HuH-7 (cell line): ENCODE measurements at regions not wholly inside any gene's neighbourhood (a gene's known extent, or its start where the extent isn't known, plus 50 kb on each side); places are given as distances from the start of the nearest gene placed in this dataset.

Experiments used
- DNase-seq: peaks from one replicate; pipeline ENCODE4 v3.0.0; 2011; ENCODE audit warnings: low spot score

DNA sequence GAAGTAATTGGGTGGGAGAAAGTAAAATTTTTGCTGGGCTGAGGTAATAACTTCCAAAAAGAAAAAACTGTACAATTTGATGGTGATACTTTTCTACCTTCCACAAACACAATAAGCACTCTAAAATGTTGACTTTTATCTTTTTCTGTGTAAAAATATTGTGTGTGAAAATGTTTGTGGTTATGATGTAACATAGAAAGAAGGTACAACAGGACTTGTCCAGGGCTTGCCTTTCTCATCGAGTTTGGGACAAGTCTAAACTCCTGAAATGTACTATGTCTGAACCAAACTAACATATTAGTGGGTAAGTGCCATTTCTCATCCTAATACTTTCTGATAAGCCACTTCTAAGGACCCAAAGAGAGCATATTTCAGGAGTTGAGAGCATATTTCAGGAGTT lies 174.2 kb upstream of the PDGFD start:
- DNase-seq = no peak

DNA sequence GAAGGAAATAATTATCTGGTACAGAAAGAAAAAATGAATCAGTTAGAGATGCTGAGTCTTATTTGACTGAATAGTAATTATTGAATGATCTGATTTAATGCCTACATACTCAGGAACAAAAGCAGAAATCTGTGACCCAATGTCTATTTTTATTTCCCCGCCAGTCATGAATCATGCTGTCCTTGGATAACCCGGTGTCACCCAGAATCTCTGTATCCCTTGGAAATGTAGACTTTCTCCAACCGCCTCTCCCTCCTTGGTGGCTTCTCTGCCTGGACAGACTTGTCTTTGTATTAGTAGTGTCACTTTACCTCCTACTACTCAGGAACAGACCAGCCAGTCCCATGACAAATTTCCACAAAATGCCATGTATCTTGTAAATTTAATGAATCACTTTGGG lies 173.3 kb upstream of the PDGFD start:
- no peak for DNase-seq

DNA sequence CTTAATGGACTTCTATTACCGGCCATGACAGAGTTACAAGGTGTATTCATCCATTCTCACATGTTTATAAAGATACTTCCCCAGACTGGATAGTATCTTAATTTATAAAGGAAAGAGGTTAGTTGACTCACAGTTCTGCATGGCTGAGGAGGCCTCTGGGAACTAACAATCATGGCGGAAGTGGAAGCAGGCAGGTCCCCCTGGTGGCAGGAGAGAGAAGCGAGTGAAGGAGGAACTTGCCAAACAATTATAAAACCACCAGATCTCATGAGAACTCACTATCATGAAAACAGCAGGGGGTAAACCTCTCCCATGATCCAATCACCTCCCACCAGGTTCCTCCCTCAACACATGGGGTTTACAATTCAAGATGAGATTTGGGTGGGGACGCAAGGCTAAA lies 170.0 kb upstream of the PDGFD start:
- no peak for DNase-seq

DNA sequence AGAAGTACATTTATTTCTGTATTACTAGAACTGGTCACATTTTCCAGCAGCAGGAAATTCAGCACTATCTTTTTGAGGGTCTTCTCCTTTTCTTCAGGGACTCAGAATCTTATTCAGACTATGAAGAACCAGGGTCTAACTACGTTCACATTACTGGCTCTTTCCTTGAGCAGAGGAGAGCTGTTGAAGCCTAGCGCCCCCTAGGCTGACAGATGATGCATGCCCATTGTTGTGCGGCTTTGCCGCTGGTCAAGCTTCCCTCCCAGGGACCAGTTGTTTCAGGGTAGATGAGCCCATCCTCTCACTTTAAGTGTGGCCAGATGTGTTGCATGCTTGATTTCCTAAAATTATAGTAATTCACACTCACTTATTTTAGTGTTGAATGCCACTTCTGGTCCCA lies 168.2 kb upstream of the PDGFD start:
- peak; percentile 16 for DNase-seq

DNA sequence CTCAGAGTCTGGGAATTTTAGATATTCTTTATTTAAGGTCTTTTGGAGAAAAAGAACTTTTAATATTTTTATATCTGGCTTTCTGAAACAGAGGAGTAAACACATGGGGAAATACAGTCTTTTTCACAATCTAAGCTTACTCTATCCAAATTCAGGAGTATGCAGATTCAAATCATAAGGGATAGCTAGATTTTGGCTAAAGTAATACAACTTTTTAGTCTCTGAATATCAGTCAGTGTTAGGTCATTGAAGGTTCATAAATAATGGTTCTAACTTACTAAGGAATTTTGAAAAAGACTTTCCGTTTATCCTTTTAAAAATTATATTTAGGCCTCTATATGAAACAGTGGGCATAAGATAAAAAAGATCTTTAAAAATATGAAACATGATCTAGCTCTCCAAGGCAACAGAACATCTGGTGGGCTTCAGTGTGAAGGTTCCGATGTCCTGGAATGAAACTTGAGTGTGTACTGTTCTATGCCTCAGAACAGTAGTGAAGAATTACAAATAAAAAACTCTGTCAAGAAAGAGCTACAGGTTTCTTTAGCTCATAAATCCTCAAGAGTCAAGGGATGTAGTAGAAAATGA lies 165.2 kb upstream of the PDGFD start:
- no peak for DNase-seq

DNA sequence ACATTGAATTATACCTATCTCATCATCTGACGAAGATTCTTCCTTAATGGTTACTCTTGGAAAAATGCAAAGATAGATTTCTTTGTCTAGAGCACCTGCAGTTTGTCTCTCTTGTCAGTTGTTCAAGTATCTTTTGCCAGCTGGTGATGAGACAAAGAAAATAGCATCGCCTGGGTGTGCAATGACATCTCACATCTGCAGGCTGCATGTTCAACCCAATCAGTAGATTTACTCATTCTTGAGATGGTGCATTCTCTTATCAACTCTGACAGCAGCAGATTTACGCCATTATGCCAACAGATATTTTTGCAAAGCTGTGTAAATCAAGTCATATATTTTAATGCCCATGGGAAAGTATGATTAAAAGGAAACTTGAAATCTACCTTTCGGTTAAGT lies 164.6 kb upstream of the PDGFD start:
- DNase-seq = no peak

DNA sequence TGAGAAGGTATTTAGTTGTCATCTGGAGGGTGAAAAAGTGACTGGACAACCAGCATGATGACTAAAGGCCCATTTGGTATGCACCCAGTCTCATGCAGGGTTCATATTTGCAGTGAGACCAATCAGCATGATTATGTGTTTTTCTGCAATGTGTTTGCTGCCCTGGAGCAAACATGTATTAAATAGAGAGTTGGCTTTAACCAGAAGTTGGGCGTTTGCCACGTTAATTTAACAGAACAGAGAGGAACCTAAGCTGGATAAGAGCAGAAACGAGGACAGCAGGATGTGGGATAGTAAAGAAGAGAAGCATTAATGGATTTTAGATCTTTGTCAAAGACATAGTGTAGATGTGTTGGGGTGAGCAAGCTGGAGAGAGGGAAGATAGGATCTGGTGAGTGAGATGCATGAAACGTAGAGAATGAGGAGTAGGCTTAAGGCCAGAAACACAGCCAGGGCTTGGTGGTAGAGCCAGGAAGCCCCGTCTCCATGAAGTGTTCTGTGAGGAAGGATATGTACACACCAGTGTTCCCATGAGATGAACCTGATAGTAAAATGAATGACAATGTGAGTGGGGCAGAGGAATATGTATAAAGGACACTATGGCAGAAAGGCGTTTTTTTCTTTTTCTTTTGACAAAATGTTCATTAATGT lies 164.0 kb upstream of the PDGFD start:
- no peak for DNase-seq

DNA sequence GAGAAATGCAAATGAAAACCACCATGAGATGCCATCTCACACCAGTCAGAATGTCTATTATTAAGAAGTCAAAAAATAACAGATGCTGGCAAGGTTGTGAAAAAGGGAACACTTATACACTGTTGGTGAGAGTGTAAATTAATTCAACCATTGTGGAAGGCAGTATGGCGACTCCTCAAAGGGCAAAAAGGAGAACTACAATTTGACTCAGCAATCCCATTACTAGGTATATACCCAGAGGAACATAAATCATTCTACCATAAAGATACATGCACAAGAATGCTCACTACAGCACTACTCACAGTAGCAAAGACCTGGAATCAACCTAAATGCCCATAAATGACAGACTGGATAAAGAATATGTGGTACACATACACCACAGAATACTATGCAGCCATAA lies 161.1 kb upstream of the PDGFD start:
- DNase-seq = no peak

DNA sequence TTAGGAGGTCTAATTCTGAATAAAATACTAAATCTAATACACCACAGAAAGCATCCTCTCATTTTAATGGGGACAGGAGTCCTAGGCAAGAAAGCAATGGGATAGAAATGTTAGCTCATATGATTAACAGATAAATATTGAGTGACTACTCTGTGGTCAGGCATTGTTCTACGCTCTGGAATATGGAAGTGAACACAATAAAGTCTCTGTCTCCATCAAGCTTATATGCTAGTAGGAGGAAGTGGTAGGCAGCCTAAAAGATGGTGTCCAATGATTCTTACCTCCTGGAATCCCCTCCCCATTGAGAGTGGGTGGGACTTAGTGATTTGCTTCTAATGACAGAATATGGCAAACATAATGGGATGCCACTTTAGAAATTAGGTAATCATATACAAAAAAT lies 160.3 kb upstream of the PDGFD start:
- DNase-seq = no peak

DNA sequence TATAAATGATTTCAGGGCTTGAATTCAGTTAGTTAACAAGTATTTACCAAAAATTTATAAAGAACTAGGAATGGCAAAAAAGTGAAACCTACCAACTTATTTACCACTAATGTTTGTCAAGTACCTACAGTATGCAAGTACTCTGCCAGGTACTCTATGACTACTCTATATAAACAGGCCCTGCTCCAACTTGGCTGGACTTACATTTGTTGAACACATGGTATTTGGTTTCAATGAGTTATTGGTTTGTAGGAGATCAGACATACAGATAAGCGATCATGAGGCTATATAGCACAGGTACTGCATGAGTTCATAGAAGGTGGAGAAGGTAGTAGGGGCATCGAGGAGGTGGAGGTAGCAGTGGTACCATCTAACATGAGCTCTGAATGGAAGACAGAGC lies 159.9 kb upstream of the PDGFD start:
- DNase-seq = no peak

DNA sequence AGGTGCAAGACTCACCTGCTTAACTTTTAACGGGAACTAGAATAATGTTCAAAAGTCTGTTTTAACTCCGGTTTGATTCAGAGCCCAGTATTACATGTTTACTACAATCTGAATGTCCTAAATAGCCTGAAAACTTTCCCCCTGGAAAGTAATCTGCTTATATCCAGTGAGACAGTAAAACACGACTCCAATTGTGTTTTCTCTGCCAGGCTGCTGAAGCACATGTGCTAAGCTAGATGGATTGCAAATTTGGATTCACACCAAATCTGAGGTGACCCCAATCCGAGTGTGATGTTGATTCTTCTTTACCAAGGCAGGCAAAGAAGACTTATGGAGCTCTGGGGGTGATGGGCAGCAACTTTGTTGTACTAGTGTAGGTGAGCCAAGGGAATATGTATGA lies 158.7 kb upstream of the PDGFD start:
- DNase-seq = no peak

DNA sequence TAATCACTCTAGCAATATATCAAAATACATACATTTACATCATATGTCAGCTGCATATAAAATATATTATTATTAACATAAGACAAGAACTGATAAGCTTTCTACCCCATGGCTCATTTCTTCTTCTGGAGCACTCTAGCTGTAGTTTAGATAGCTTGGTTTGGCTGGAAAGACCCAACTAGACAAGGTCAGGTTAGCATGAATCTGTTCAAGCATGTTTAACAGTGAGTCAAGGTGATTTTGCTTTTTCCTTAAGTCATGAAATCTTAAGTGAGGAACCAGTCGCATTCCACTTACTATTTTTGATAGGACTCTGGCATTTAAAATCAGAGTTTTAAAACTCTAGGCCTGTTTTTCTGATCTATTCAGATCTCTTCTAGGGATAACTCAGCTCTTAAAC lies 157.0 kb upstream of the PDGFD start:
- no peak for DNase-seq

DNA sequence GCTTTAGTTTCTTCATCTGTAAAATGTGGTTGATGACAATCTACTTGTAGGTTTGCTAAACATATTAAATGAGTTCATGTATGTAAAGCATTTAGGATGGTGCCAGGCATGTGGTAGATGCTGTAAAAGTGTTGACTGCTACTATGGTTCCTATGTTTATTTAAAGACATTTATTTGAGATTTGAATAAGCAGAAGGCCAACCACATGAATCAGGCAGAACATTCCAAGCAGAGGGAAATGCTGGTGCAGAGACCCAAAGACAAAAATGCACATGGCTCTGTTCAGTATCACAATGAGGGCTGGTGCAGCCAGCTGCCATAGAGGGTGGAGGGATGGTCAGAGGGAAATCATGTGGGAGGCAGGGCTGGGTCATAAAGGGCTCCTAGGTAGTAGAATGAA lies 156.2 kb upstream of the PDGFD start:
- DNase-seq = no peak

DNA sequence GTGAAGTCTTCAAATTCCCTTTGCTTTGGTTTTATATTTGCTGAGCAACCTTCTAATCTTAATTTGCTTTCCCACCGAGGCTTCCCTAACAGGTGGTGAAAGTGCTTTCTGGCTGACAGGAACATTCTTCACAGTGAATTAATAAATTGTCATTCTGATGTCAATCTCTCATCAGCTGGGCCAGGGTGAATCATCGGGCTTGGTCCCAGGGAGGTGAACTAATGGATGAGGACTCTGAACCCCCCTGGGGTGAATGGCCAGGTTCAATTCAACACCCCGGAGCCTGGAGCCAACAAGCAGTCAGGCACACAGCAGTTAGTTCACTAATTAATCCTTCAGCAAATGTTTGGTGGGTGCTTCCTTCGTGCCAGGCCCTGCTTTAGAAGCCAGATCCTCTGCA lies 155.4 kb upstream of the PDGFD start:
- DNase-seq = no peak

DNA sequence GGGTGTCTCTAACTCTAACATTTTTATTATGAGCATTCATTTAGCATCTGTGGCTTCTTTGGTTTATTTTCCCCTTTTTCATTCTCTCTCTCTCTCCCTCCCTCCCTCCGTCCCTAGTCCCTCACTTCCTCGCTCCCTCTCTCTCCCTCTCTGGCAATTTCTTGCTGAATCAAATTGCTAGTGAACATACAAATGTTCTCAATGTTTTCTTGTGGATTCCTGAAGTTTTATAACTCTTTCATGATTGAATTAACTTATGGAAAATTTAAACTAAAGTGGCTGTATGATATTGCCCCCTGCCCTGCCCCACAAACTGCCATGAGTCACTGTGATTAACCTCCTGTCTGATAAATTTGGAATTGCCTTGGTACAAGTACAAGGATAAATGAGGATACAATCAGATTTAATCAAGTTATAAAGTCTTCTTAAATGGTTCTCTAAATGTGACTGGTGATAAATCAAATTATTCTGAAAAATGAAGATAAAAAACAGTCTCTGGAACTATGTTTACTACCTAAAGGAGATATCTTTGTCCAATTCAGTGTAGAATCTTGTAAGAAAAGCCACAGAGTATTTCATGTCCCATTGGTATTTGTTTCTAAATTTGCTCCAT lies 143.0 kb upstream of the PDGFD start:
- no peak for DNase-seq

DNA sequence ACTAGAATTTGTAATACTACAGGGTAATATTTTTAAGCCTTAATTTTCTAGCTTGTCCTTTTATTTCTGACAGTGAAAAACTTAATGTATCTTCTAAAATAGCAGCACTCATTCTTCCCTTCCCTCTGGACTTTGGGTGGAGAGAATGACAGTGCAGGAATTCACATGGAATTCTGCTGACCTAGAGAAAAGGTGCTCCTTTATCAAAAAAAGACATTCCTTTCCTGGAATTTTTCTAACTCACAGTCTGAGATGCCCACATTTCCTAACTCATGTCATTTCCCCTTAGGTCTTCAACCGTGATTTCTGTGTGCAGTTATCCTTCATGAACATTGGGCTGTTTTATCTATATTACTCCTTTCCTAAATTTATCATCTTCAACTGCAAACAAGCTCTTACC lies 137.8 kb upstream of the PDGFD start:
- DNase-seq = no peak

DNA sequence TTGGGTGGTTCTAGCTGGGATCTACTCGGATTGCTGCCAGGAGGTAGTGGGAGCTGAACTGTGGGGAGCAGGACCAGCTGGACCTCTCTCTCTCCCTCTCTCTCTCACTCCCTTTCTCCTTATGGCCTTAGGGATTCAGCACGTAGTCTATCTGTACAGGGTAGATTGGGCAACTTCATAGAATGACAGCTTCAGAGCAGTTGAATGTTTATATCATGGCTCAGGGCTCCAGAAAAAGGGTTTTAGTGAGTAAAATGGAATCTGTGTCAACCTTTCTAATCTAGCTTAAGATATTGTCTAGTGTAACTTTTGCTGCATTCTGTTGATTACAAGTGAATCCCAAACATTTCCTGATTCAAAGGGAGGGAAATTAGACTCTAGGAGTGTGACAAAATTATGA lies 127.7 kb upstream of the PDGFD start:
- no peak for DNase-seq

DNA sequence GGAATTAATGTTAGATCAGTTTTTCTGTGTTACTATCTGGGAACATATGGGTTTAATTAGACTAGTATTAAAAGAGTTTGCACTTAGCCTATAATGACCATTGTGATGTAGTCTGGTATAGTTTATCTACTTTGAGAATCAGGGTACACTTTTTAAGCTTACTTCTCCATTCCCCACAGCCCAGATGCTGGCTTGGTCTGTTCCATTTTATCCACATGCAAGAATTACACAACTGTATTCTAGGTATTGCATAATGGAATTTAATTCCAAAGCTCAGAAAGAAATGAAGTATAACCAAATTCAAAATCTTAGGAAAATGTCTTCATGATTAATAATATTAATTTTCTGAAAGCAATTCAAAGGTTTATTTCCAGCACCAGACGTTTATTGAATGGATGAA lies 122.2 kb upstream of the PDGFD start:
- DNase-seq = no peak

DNA sequence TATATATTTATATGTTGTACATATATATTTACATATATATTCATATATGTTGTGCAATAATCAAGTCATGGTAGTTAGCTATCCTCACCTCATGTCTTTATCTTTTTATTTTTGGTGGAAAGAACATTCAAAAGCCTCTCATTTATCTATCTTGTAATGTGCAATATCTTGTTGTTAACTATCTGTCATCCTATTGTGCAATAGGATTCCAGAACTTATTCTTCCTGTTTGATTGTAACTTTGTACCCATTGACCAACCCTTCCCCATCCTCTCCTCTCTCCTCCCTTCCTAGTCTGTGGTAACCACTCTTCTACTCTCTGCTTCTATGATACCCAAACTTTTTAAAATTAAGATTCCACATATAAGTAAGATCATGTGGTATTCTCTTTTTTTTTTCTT lies 115.6 kb upstream of the PDGFD start:
- DNase-seq = no peak

DNA sequence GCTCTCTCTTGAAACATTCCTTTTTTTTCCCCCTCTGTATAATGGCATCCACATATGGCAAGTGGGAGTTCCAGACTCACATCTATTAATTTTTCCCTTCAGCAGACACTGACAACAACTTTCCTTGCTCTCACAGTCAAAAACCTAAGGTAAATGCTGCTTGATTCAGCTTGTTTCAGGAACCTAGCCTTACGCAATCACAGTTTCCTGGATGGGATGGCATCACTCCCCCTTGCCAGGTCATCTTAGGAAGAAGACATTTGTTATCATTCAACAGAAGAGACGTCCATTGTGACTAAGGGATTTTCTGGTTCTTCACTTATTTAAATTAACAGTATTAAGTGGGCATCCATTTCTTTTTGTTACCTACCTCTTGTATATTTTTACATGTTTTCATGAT lies 112.0 kb upstream of the PDGFD start:
- no peak for DNase-seq

DNA sequence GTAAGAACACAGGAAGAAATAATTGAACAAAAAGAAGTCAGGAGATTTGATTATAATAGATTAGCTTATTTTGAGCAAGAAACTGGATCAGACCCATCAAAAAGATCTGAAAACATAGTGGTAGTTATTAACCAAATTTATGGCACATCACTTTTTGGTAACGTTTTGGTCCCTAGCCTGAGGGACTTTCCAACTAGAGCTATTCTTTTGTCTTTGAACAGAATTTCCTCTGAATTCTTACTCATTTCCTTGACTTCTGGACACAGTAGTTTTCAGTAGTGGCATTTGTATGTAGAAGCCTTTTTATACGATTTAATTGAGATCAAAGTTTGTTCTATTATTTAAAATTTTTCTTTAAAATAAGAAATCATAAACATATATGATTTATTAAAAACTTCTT lies 96.5 kb upstream of the PDGFD start:
- no peak for DNase-seq

DNA sequence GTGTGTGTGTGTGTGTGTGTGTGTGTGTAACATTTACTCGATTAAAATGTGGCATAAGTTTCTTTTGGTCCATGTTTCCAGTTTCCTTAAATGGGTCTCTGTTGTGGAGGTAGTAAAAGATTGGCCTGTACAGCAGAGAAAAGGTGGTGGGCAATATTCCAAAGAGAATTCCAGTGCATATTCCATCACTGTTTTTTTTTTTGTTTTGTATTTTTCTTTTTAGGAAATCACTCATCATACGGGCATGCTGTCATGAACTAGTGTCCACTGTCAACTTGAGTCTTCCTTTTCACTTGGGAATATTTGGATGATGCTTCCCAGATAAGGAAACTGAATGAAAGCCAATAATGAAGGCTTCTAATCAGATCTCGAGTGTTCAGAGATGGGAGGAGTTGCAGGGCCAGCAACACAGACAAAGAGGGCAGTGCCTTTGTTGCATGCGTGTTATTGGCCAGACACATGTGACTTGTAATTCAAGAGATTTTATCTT lies 95.2 kb upstream of the PDGFD start:
- no peak for DNase-seq

DNA sequence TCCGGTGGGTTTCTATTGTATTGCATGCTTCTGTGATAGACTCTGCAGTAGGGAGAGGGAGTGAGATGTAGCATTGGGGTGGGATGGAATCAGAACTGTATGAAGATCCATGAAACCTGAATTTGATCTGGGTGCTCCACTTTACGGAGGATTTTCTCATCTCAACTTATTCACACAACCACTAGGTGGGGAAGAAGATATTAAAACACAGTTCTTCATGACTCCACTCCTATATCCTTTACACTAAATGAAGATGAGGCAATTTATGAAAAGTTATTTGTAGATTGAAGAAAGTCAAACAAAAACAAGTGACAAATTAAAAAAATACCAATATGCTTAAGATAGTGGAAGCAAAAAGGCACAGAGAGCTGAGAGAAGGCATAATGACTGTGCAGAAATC lies 92.6 kb upstream of the PDGFD start:
- DNase-seq = no peak

DNA sequence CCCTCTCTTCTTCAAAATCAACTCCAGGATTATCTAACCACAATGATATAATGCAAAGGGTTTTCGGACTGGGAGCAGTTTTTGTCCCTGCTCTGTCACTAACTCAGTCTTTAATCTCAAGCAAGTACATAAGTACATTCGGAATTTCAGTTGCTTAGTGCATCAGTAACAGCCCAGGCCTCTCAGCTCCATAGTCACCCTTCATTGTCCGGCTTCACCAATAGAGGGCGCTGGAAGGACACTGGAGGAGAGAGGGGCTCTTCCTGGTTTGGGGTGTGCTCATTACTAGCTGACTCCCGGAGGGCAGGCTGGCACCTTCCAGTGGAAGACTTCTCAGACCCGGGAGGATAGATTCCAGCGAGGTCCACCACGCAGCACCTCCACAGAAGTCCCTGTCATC lies 90.4 kb upstream of the PDGFD start:
- DNase-seq = peak; percentile 21
